ENCODE measurements at regions not wholly inside any gene's neighbourhood (a gene's known extent, or its start where the extent isn't known, plus 50 kb on each side); places are given as distances from the start of the nearest gene placed in this dataset.

- no peak for TF ChIP-seq CREB1 (IDR thresholded peaks at IDR 0.05)
- TF ChIP-seq CREB1 (CRISPR knock-in tag; IDR thresholded peaks at IDR 0.05), result no peak
- no peak for TF ChIP-seq MXI1 (IDR thresholded peaks at IDR 0.05; ENCODE audit: borderline replicate concordance, low read depth, low read length)
- TF ChIP-seq TRIM22 (IDR thresholded peaks at IDR 0.05), result no peak
- TF ChIP-seq, protein P1, sequence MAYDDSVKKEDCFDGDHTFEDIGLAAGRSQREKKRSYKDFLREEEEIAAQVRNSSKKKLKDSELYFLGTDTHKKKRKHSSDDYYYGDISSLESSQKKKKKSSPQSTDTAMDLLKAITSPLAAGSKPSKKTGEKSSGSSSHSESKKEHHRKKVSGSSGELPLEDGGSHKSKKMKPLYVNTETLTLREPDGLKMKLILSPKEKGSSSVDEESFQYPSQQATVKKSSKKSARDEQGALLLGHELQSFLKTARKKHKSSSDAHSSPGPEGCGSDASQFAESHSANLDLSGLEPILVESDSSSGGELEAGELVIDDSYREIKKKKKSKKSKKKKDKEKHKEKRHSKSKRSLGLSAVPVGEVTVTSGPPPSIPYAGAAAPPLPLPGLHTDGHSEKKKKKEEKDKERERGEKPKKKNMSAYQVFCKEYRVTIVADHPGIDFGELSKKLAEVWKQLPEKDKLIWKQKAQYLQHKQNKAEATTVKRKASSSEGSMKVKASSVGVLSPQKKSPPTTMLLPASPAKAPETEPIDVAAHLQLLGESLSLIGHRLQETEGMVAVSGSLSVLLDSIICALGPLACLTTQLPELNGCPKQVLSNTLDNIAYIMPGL (CRISPR knock-in tag; IDR thresholded peaks at IDR 0.05; ENCODE audit: borderline replicate concordance in 1 of 2, low read depth in 1 of 2), result no peak
- TF ChIP-seq, protein P2, sequence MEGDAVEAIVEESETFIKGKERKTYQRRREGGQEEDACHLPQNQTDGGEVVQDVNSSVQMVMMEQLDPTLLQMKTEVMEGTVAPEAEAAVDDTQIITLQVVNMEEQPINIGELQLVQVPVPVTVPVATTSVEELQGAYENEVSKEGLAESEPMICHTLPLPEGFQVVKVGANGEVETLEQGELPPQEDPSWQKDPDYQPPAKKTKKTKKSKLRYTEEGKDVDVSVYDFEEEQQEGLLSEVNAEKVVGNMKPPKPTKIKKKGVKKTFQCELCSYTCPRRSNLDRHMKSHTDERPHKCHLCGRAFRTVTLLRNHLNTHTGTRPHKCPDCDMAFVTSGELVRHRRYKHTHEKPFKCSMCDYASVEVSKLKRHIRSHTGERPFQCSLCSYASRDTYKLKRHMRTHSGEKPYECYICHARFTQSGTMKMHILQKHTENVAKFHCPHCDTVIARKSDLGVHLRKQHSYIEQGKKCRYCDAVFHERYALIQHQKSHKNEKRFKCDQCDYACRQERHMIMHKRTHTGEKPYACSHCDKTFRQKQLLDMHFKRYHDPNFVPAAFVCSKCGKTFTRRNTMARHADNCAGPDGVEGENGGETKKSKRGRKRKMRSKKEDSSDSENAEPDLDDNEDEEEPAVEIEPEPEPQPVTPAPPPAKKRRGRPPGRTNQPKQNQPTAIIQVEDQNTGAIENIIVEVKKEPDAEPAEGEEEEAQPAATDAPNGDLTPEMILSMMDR (CRISPR knock-in tag; IDR thresholded peaks at IDR 0.05), result no peak
Observed at GRCh38 chr14:43183916-43184315, 1323.2 kb downstream of the FSCB start.
